Loucy (cell line): ENCODE measurements at regions not wholly inside any gene's neighbourhood (a gene's known extent, or its start where the extent isn't known, plus 50 kb on each side); places are given as distances from the start of the nearest gene placed in this dataset.

ENCODE experiments used
- H2AFZ ChIP-seq: fragments of 200-600 bp; sonication (generic); 2 replicates; pipeline ENCODE4 v1.6.0; 2016; ENCODE audit warnings: antibody characterized with exemption, mild to moderate bottlenecking, low read length, moderate library complexity
- H3F3A ChIP-seq: fragments of 200-600 bp; 2 replicates; pipeline ENCODE4 v1.6.0; 2016; ENCODE audit warnings: antibody characterized with exemption, low read depth, mild to moderate bottlenecking
- H3K27me3 ChIP-seq: fragments of 200-600 bp; sonication (generic); 2 replicates; pipeline ENCODE4 v1.6.1; 2014; ENCODE audit warnings: low read length, mild to moderate bottlenecking; ENCODE audit not compliant: insufficient read depth, poor library complexity, severe bottlenecking
- H3K36me3 ChIP-seq: fragments of 200-600 bp; sonication (generic); 2 replicates; pipeline ENCODE4 v1.6.1; 2016; ENCODE audit warnings: low read length; ENCODE audit not compliant: insufficient read depth
- H3K4me1 ChIP-seq: fragments of 200-600 bp; sonication (generic); 2 replicates; pipeline ENCODE4 v1.5.1; 2014; ENCODE audit warnings: low read length, mild to moderate bottlenecking; ENCODE audit not compliant: insufficient read depth, poor library complexity, severe bottlenecking
- H3K4me2 ChIP-seq: fragments of 200-600 bp; sonication (generic); 2 replicates; pipeline ENCODE4 v1.6.0; 2014; ENCODE audit warnings: antibody characterized with exemption, low read length, low read depth, mild to moderate bottlenecking; ENCODE audit not compliant: poor library complexity, severe bottlenecking
- H3K4me3 ChIP-seq: fragments of 200-600 bp; sonication (generic); 2 replicates; pipeline ENCODE4 v1.5.1; 2014; ENCODE audit warnings: low read length, mild to moderate bottlenecking, mixed read lengths; ENCODE audit not compliant: poor library complexity, severe bottlenecking
- H3K79me2 ChIP-seq: fragments of 200-600 bp; sonication (generic); 2 replicates; pipeline ENCODE4 v1.6.1; 2014; ENCODE audit warnings: low read length; ENCODE audit not compliant: insufficient read depth
- H3K9ac ChIP-seq: fragments of 200-600 bp; sonication (generic); 2 replicates; pipeline ENCODE4 v1.6.0; 2014; ENCODE audit warnings: mild to moderate bottlenecking, low read depth, low read length, moderate library complexity; ENCODE audit not compliant: poor library complexity, severe bottlenecking
- H3K9me2 ChIP-seq: fragments of 200-600 bp; sonication (generic); replicated peaks from 2 replicates; pipeline ENCODE4 v1.6.1; 2016; ENCODE audit warnings: low read depth, low read length, mixed read lengths
- H3K9me3 ChIP-seq: fragments of 200-600 bp; sonication (generic); 2 replicates; pipeline ENCODE4 v1.6.1; 2014; ENCODE audit warnings: mild to moderate bottlenecking, antibody characterized with exemption, low read length, low read depth; ENCODE audit not compliant: insufficient read depth
- H4K20me1 ChIP-seq: fragments of 200-600 bp; sonication (generic); 2 replicates; pipeline ENCODE4 v1.6.0; 2014; ENCODE audit warnings: antibody characterized with exemption, low read length, mild to moderate bottlenecking; ENCODE audit not compliant: insufficient read depth, poor library complexity, severe bottlenecking
- CTCF ChIP-seq: fragments of 200-600 bp; sonication (generic); conservative IDR thresholded peaks from 2 replicates; pipeline ENCODE4 v1.5.1; 2014; ENCODE audit warnings: mild to moderate bottlenecking, antibody characterized with exemption, low read length
- EZH2phosphoT487 ChIP-seq: fragments of 200-600 bp; IDR thresholded peaks from 2 replicates; pipeline ENCODE4 v1.6.1; 2018; ENCODE audit warnings: antibody characterized with exemption, mild to moderate bottlenecking, moderate library complexity, borderline replicate concordance

- Histone ChIP-seq H3K9ac (no peak overlapping the region), H3K9me2 (no peaks in the 10 kb centered on the region), H3K27me3 (no peaks in the 10 kb centered on the region), H3K79me2 (no peaks in the 10 kb centered on the region), H3K4me2 (no peak overlapping the region), H3K4me1 (peaks cover 5% of the 10 kb centered on the region), H4K20me1 (no peaks in the 10 kb centered on the region), H3K36me3 (no peaks in the 10 kb centered on the region), H3K4me3 (no peak overlapping the region), H3F3A (no peaks in the 10 kb centered on the region), H2AFZ (no peak overlapping the region), H3K9me3 (no peaks in the 10 kb centered on the region)
- no peak for TF ChIP-seq CTCF
- no peak for TF ChIP-seq EZH2phosphoT487
Observed at GRCh38 chr1:87957331-87957730, 628.7 kb downstream of the LMO4 start.

GRCh38 chr1:87958201-87958600 lies 629.5 kb downstream of the LMO4 start:
- Histone ChIP-seq H3K4me3 (no peak overlapping the region), H3K4me1 (peaks cover 5% of the 10 kb centered on the region), H2AFZ (no peak overlapping the region), H3K27me3 (no peaks in the 10 kb centered on the region), H3K4me2 (no peak overlapping the region), H3K9ac (no peak overlapping the region), H4K20me1 (no peaks in the 10 kb centered on the region), H3K36me3 (no peaks in the 10 kb centered on the region), H3K9me2 (no peaks in the 10 kb centered on the region), H3K9me3 (no peaks in the 10 kb centered on the region), H3K79me2 (no peaks in the 10 kb centered on the region), H3F3A (no peaks in the 10 kb centered on the region)
- TF ChIP-seq EZH2phosphoT487 (no peak), CTCF (no peak)

- Histone ChIP-seq H3K4me1 (no peaks in the 10 kb centered on the region), H3K9me2 (no peaks in the 10 kb centered on the region), H3K4me3 (no peak overlapping the region), H3K79me2 (no peaks in the 10 kb centered on the region), H3K9ac (no peak overlapping the region), H3K36me3 (no peaks in the 10 kb centered on the region), H3F3A (no peaks in the 10 kb centered on the region), H2AFZ (no peak overlapping the region), H3K27me3 (no peaks in the 10 kb centered on the region), H3K9me3 (no peaks in the 10 kb centered on the region), H4K20me1 (no peaks in the 10 kb centered on the region), H3K4me2 (no peak overlapping the region)
- TF ChIP-seq CTCF, result no peak
- TF ChIP-seq EZH2phosphoT487, result no peak
Observed at GRCh38 chr1:87958716-87959115, 630.0 kb downstream of the LMO4 start.
